ENCODE measurements at regions not wholly inside any gene's neighbourhood (a gene's known extent, or its start where the extent isn't known, plus 50 kb on each side); places are given as distances from the start of the nearest gene placed in this dataset.

GRCh38 chr2:66032226-66032775, 402.6 kb upstream of the MEIS1 start:
- no peaks in the 10 kb centered on the region for H3K79me1 ChIP-seq (ENCODE audit: low read depth, low read length)

More at GRCh38 chr2:66032226-66032775, 402.6 kb upstream of the MEIS1 start:
- no peaks in the 10 kb centered on the region for H3K23me2 ChIP-seq (ENCODE audit: low read depth, low read length)
- H4K20me1 ChIP-seq (replicated peaks in 1 of 2; ENCODE audit: control insufficient read depth in 1 of 2, insufficient read depth in 2 of 2, low read length in 2 of 2) = no peaks in the 10 kb centered on the region
- CTCF ChIA-PET (ENCODE audit: partially characterized antibody) = interaction anchor here (0.7 kb wide), 1 partner anchor 318 kb away, joined by 3 read pairs; no protein-coding TSS in a partner anchor
- POLR2A ChIA-PET (ENCODE audit: partially characterized antibody) = no interaction called here
- H2AFZ ChIP-seq (ENCODE audit: low read length) = no peak overlapping the region
- no peaks in the 10 kb centered on the region for H3K4me1 ChIP-seq (replicated peaks in 1 of 4; ENCODE audit: control insufficient read depth in 3 of 4, insufficient read depth in 4 of 4, low read length in 3 of 4)
- H3K9me3 ChIP-seq (ENCODE audit: insufficient read depth in 2 of 2, low read depth in 1 of 2, low read length in 1 of 2) = no peaks in the 10 kb centered on the region
- no peak overlapping the region for H3K9ac ChIP-seq (replicated peaks in 1 of 4; ENCODE audit: extremely low read depth in 1 of 4, low read depth in 3 of 4, low read length in 3 of 4)
- no peak overlapping the region for H3K4me2 ChIP-seq (ENCODE audit: insufficient read depth in 1 of 2, low read depth in 2 of 2, low read length in 2 of 2)
- no peak overlapping the region for H3K18ac ChIP-seq (ENCODE audit: extremely low read depth, low read length)
- no peak overlapping the region for H3K27ac ChIP-seq (ENCODE audit: low read depth, low read length)
- H3K4me3 ChIP-seq (ENCODE audit: extremely low read depth in 1 of 4, insufficient read depth in 2 of 4, low read depth in 3 of 4, low read length in 4 of 4) = no peak overlapping the region
- TF ChIP-seq YY1 (IDR thresholded peaks at IDR 0.05; ENCODE audit: low read depth, low read length) (no peak), SIRT6 (IDR thresholded peaks at IDR 0.05; ENCODE audit: low read length) (no peak), SRF (IDR thresholded peaks at IDR 0.05; ENCODE audit: low read depth, low read length) (no peak), KDM1A (IDR thresholded peaks at IDR 0.05; ENCODE audit: borderline replicate concordance, low read length) (no peak), SP4 (IDR thresholded peaks at IDR 0.05; ENCODE audit: low read length) (no peak), POLR2AphosphoS5 (IDR thresholded peaks at IDR 0.05; ENCODE audit: low read depth, low read length) (no peak), RFX5 (IDR thresholded peaks at IDR 0.05; ENCODE audit: borderline replicate concordance, low read depth, low read length) (no peak)
- no peak overlapping the region for H3K4ac ChIP-seq (replicated peaks; ENCODE audit: insufficient read length, low read depth, low read length)
- no peak overlapping the region for H2BK20ac ChIP-seq (ENCODE audit: low read length)
- H4K5ac ChIP-seq (ENCODE audit: insufficient read length, low read depth, low read length) = no peak overlapping the region
- WGBS, 2 experiments (ENCODE audit: extremely low coverage in 1 of 2, insufficient coverage in 1 of 2, insufficient read length in 1 of 2, insufficient replicate concordance in 2 of 2, low coverage in 1 of 2, low lambda C conversion rate in 2 of 2, missing lambda C conversion rate in 1 of 2) = 100% methylated on average over 1 of the region's 1 CpG; no CpG with 5 or more reads in 1 of the 2 experiments
- H3K27me3 ChIP-seq (replicated peaks in 1 of 4; ENCODE audit: control insufficient read depth in 3 of 4, extremely low read depth in 1 of 4, insufficient read depth in 3 of 4, low read length in 3 of 4) = peaks cover 0 to 1% (median 0%) of the 10 kb centered on the region in 4 experiments; a peak in 1 of 7 replicates
- H2BK15ac ChIP-seq (ENCODE audit: low read length) = no peak overlapping the region
- FAIRE-seq (no peak), DNase-seq (ENCODE audit: low read depth in 1 of 2, low spot score in 2 of 2) (no peak)
- no peaks in the 10 kb centered on the region for H3K36me3 ChIP-seq (ENCODE audit: control insufficient read depth in 2 of 4, insufficient read depth in 4 of 4, low read length in 3 of 4)
- H2BK5ac ChIP-seq (ENCODE audit: low read depth, low read length) = no peak overlapping the region
- H4K91ac ChIP-seq (replicated peaks; ENCODE audit: insufficient read length, low read length) = no peak overlapping the region
- H3K14ac ChIP-seq (ENCODE audit: insufficient read length) = no peak overlapping the region
- H3K23ac ChIP-seq (ENCODE audit: insufficient read length) = no peak overlapping the region
- no peak overlapping the region for H4K8ac ChIP-seq (ENCODE audit: extremely low read depth, insufficient read depth, low read length)
- H3K79me2 ChIP-seq (ENCODE audit: control insufficient read depth in 1 of 2, insufficient read depth in 2 of 2, low read length in 2 of 2) = no peaks in the 10 kb centered on the region
- no peak overlapping the region for H2BK120ac ChIP-seq (replicated peaks; ENCODE audit: low read depth, low read length)
- no peak overlapping the region for H2BK12ac ChIP-seq (ENCODE audit: low read depth, low read length)
- H2AK5ac ChIP-seq (ENCODE audit: low read depth, low read length) = no peak overlapping the region
- H3K56ac ChIP-seq (replicated peaks; ENCODE audit: insufficient read length, low read depth, low read length) = no peak overlapping the region
